Sigmoid colon (tissue), 4 donors: ENCODE measurements at regions not wholly inside any gene's neighbourhood (a gene's known extent, or its start where the extent isn't known, plus 50 kb on each side); places are given as distances from the start of the nearest gene placed in this dataset.

ENCODE experiments used
- CTCF ChIP-seq, 4 experiments: fragments of 450-650 bp in 3 of 4; fragments of 200-600 bp in 1 of 4; IDR thresholded peaks; one replicate each; pipeline ENCODE4 v1.5.1; 2016 to 2019; ENCODE audit warnings: antibody characterized with exemption in 4 of 4, mild to moderate bottlenecking in 3 of 4, moderate library complexity in 2 of 4
- EP300 ChIP-seq, 4 donors: sonication (generic); formaldehyde crosslinking; IDR thresholded peaks; one replicate each; pipeline ENCODE4 v1.6.1; 2017; ENCODE audit warnings: antibody characterized with exemption in 4 of 4
- POLR2A ChIP-seq, 2 donors: fragments of 450-650 bp; IDR thresholded peaks; one replicate each; pipeline ENCODE4 v1.6.1; 2016; ENCODE audit warnings: antibody characterized with exemption in 2 of 2, mild to moderate bottlenecking in 2 of 2, moderate library complexity in 2 of 2

DNA sequence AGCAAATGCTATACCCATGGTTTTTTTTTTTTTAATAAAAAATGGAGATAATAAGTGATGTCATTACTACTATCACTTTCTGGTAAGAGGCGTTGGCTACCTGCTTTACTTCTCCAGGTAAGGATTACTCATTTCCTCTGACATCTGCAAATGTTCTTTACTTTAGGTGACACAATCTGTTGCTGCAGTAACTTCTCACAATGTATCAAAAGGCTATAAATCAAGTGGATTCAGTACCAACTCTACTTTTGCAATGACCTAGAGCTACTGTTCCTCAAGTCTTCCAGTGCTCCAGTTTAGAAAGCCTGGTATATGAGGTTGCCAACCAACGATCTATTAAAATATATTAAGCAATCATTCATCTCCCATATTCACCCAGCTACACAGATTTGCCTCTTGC is 129.1 kb downstream of the PLK2 start:
- TF ChIP-seq CTCF (IDR thresholded peaks at IDR 0.05) (no peak), POLR2A (IDR thresholded peaks at IDR 0.05) (no peak), EP300 (IDR thresholded peaks at IDR 0.05) (no peak)
